NB4 (cell line): ENCODE measurements at regions not wholly inside any gene's neighbourhood (a gene's known extent, or its start where the extent isn't known, plus 50 kb on each side); places are given as distances from the start of the nearest gene placed in this dataset.

Experiments
- CTCF ChIP-seq: IDR thresholded peaks from one replicate; pipeline ENCODE4 v1.5.1; 2012; ENCODE audit warnings: low read depth, low read length
- MAX ChIP-seq: IDR thresholded peaks from 2 replicates; pipeline ENCODE4 v1.6.1; 2011; ENCODE audit warnings: low read depth, low read length
- POLR2A ChIP-seq: IDR thresholded peaks from 2 replicates; pipeline ENCODE4 v1.6.1; 2011; ENCODE audit warnings: mild to moderate bottlenecking; ENCODE audit not compliant: insufficient read length; ENCODE audit errors: extremely low read depth

- TF ChIP-seq CTCF = no peak
- no peak for TF ChIP-seq POLR2A
- TF ChIP-seq MAX = no peak
Measured at GRCh38 chr15:61721418-61721817, 338.8 kb downstream of the VPS13C start.
